Left ventricle myocardium inferior (tissue), 1 donor: ENCODE measurements at regions not wholly inside any gene's neighbourhood (a gene's known extent, or its start where the extent isn't known, plus 50 kb on each side); places are given as distances from the start of the nearest gene placed in this dataset.
"Not testable (repeated sequence)": the region's sequence is repeated elsewhere in the genome, so short reads cannot be mapped to it uniquely, and the experiment has no call there.

Source experiments
- DNase-seq: peaks from one replicate; pipeline ENCODE4 v3.0.0-alpha.2; 2020
- H3K27ac ChIP-seq: fragments of 200-600 bp; replicated peaks from 2 replicates; pipeline ENCODE4 v1.8.0; 2021
- H3K27me3 ChIP-seq: fragments of 200-600 bp; 2 replicates; pipeline ENCODE4 v1.8.0; 2021; ENCODE audit warnings: low read depth
- H3K36me3 ChIP-seq: fragments of 200-600 bp; 2 replicates; pipeline ENCODE4 v1.8.0; 2021
- H3K4me1 ChIP-seq: fragments of 200-600 bp; 2 replicates; pipeline ENCODE4 v1.8.0; 2021
- H3K4me3 ChIP-seq: fragments of 200-600 bp; 2 replicates; pipeline ENCODE4 v1.8.0; 2021; ENCODE audit warnings: mild to moderate bottlenecking, moderate library complexity
- H3K9me3 ChIP-seq: fragments of 200-600 bp; replicated peaks from 2 replicates; pipeline ENCODE4 v1.8.0; 2021
- CTCF ChIP-seq: fragments of 200-600 bp; IDR thresholded peaks from 2 replicates; pipeline ENCODE4 v1.8.0; 2021; ENCODE audit warnings: antibody characterized with exemption, mild to moderate bottlenecking, borderline replicate concordance
- intact Hi-C: fragments of 100-400 bp; cut with micrococcal nuclease; formaldehyde crosslinking; loops from one replicate; pipeline ENCODE4 v1.11.0; 2022
- donor health status: DM: no; HTN: yes; CAD: no; lungs with severe emphysema.

- H3K27me3 ChIP-seq = peaks cover 10% of the 10 kb centered on the region
- TF ChIP-seq CTCF = no peak
- no peak overlapping the region for H3K27ac ChIP-seq
- H3K4me1 ChIP-seq = no peaks in the 10 kb centered on the region
- H3K9me3 ChIP-seq = no peaks in the 10 kb centered on the region
- no peak overlapping the region for H3K4me3 ChIP-seq
- H3K36me3 ChIP-seq = no peaks in the 10 kb centered on the region
- no peak for DNase-seq
- intact Hi-C loops = no loop called here
These were observed 86.0 kb upstream of the RET start for GRCh38 chr10:42990721-42991441.

- intact Hi-C loops = no loop called here
- Histone ChIP-seq H3K4me3 (no peak overlapping the region), H3K27ac (no peak overlapping the region), H3K36me3 (no peaks in the 10 kb centered on the region), H3K4me1 (no peaks in the 10 kb centered on the region), H3K27me3 (peaks cover 10% of the 10 kb centered on the region), H3K9me3 (no peaks in the 10 kb centered on the region)
- no peak for TF ChIP-seq CTCF
- no peak for DNase-seq
These were observed 85.3 kb upstream of the RET start for GRCh38 chr10:42991442-42992098.

GRCh38 chr10:42992156-42992956 is 84.5 kb upstream of the RET start:
- peaks cover 10% of the 10 kb centered on the region for H3K27me3 ChIP-seq
- no peak for TF ChIP-seq CTCF
- H3K27ac ChIP-seq = no peak overlapping the region
- no peak overlapping the region for H3K4me3 ChIP-seq
- intact Hi-C loops = no loop called here
- H3K36me3 ChIP-seq = no peaks in the 10 kb centered on the region
- DNase-seq = no peak
- no peaks in the 10 kb centered on the region for H3K9me3 ChIP-seq
- no peaks in the 10 kb centered on the region for H3K4me1 ChIP-seq

GRCh38 chr10:42992957-42993390 is 83.9 kb upstream of the RET start:
- Histone ChIP-seq H3K36me3 (no peaks in the 10 kb centered on the region), H3K27me3 (peaks cover 10% of the 10 kb centered on the region), H3K9me3 (no peaks in the 10 kb centered on the region), H3K27ac (no peak overlapping the region), H3K4me3 (no peak overlapping the region), H3K4me1 (no peaks in the 10 kb centered on the region)
- DNase-seq = no peak
- intact Hi-C loops = no loop called here
- TF ChIP-seq CTCF = no peak

GRCh38 chr10:42994909-42995308 is 82.0 kb upstream of the RET start:
- H3K9me3 ChIP-seq, H3K36me3 ChIP-seq, H3K4me1 ChIP-seq, DNase-seq, H3K27ac ChIP-seq, H3K4me3 ChIP-seq, intact Hi-C loops: not testable (repeated sequence)
- peaks cover 12% of the 10 kb centered on the region for H3K27me3 ChIP-seq

GRCh38 chr10:42995537-42995936 is 81.3 kb upstream of the RET start:
- Histone ChIP-seq H3K4me3 (no peak overlapping the region), H3K9me3 (no peaks in the 10 kb centered on the region), H3K36me3 (no peaks in the 10 kb centered on the region), H3K27me3 (peaks cover 19% of the 10 kb centered on the region), H3K4me1 (no peaks in the 10 kb centered on the region), H3K27ac (no peak overlapping the region)
- intact Hi-C loops = no loop called here
- DNase-seq = no peak
- no peak for TF ChIP-seq CTCF
